H1 (cell line): ENCODE measurements at regions not wholly inside any gene's neighbourhood (a gene's known extent, or its start where the extent isn't known, plus 50 kb on each side); places are given as distances from the start of the nearest gene placed in this dataset.

ENCODE experiments used
- POU5F1 ChIP-seq: IDR thresholded peaks from 2 replicates; pipeline ENCODE4 v1.6.1; 2011; ENCODE audit warnings: low read depth, mild to moderate bottlenecking, low read length, moderate library complexity

DNA sequence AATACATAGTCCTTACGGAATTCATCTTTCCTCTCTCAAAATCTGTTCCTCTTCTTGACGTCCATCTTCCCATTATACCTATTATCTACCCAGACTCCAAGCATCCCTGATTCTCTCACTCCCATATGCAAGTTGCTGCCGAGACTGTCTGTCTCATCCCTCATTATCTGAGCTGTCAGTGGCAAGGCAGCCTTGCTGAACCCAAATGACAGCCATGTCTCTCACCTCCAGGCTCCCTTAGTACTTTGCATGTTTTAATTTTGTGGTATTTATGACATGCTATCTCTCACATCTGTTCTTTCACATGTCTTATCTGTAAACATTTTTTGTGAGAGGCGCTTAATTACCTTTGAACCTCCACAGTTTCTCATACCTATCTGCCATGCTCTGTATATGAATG is 54.4 kb upstream of the IFRD1 start (continued):
- no peak for TF ChIP-seq POU5F1
